Suppressor macrophage treated with lipopolysaccharide for 1 hour (primary cell): ENCODE measurements at regions not wholly inside any gene's neighbourhood (a gene's known extent, or its start where the extent isn't known, plus 50 kb on each side); places are given as distances from the start of the nearest gene placed in this dataset.
"Not testable (repeated sequence)": the region's sequence is repeated elsewhere in the genome, so short reads cannot be mapped to it uniquely, and the experiment has no call there.

Source experiments
- DNase-seq, 3 donors: peaks; one replicate each; pipeline ENCODE4 v3.0.0-alpha.2; 2020 to 2022

DNA sequence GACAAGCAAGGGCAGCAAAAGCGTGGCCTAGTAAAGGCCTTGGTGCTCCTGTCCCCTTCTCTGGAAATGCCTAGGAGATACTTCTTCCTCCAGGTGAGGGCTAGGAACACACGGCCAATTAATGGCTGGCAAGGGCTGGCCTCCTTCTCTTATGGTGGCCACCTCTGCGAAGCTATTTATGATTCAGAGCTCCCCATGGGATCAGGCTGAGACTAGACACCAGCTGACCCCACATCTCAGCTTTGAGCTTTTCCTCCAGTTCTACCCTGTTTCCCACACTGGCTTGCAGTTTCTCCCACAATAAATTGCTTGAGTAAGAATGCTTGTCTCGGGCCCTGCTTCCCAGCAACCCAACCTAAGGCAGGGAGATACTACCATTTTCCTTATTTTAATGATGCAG is 53.7 kb downstream of the CAMK2N1 start:
- DNase-seq = no peak

- DNase-seq = no peak
Measured at GRCh38 chr1:20431176-20431460, 54.9 kb downstream of the CAMK2N1 start.

DNA sequence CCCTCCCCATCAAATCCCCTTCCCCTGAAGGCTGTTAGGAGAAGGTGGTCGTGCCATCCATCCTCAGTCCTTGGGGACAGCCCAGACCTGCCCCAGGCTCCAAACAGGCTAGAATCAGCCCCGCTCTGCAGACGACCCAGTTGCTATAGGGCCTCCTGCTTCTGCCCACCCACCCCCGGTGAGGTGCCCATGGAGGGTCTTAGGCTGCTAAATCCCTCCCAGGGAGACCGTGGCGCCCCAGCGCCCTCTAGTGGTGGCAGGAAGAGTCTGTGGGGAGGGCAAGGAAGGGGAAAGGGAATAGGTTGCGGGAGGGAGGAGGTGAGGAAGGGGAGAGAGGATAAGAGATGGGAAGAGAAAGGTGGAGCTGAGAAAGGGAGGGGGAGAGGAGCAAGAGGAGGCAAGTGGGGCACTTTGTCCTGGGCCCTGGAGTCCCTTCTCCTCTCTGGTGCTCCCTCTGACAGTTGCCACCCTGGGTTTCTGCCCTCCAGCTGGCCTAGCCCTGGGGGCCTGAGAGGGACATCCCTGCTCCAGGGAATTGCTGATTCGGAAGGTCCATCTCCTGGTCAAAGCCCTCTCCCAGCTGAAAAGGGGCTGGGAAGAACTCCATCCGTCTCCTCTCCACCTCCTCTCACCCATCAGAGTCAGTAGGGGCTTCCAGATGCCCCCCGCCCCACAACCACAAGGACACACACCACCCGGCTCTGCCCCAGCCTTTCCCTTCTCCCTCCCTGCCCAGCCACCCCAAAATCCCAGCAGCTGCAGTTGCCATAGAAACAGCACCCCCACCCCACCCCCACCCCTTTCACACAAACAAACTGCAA is 55.4 kb downstream of the CAMK2N1 start:
- peak; percentile 22 to 60 (median 34) for DNase-seq

DNA sequence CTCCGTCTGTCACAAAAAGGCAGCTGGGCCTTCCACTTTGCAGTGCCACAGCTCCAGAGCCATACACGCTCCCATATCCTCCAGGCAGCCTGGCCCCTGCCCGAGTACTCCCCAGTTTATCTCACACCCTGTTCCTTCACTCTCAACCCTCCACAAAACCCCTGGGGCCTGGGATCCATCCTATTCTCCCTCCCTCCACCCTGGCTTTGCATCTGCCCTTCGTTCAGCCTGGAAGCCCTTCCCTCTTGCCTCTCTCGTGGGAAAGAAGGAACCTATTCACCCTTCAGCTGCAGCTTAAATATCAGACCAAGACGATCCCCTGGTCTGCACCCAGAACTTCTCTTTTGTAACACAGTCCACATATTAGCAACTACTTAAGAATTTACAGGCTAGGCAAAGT is 56.7 kb downstream of the CAMK2N1 start:
- DNase-seq = no peak

- DNase-seq = no peak
Measured at GRCh38 chr1:20428841-20429240, 57.2 kb downstream of the CAMK2N1 start.

GRCh38 chr1:20426923-20427322 is 59.1 kb downstream of the CAMK2N1 start:
- DNase-seq = peak; percentile 62 to 71 (median 65)

DNA sequence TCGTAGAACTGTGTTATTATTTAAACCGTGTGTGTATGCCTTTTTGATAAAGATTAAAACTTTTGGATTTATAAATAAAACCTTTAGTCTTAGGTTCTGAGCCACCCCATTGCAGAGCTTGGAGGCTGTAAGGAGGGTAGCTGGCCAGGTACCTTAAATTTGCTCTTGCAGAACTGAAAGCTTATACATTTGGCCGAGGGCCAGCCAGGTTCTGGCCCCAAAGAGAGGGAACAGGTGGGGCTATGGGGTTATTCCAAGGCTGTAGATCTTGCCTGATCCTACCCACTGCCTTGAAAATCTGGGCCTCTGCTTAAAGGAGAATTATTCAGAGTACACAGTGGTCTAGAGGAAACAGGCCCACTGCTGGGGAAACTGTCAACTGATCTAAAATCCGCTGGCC is 59.6 kb downstream of the CAMK2N1 start:
- DNase-seq = no peak

DNA sequence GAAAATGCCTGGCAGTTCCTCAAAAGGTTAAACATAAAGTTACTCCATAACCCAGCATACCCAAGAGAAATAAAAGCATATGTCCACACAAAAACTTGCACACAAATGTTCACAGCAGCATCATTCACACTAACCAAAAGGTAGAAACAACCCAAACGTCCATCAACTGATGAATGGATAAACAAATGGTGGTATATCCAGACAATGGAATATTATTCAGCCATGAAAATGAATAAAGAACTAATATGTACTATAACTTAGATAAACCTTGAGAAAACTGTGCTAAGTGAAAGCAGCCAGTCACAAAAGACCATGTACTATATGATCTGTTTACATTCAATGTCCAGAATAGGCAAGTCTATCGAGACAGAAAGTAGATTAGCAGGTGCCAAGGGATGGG is 60.4 kb downstream of the CAMK2N1 start:
- DNase-seq = no peak

DNA sequence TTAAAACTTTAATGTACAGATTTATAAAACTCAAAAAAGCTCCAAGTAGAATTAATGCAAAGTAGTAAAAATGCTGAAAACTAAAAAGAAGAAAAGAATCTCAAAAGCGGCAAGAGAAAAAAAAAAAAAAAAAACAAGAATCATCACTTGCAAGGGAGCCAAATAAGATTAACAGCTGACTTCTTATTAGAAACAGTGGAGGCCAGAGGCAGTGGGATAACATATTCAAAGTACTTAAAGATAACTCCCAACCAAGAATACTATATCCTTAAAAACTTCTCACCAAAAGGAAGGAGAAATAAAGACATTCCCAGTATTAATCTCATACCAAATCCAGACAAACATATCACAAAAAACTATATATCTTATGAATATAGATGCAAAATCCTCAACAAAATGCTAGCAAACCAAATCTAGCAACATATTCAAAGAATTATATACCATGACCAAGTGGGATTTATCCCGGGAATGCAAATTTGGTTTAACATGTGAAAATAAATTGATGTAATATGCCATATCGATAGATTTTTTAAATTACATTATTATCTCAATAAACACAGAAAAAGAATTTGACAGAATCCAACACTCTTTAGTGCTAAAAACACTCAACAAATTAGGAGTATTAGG is 62.7 kb downstream of the CAMK2N1 start:
- no peak for DNase-seq

- DNase-seq = no peak
Measured at GRCh38 chr1:20421441-20421840, 64.6 kb downstream of the CAMK2N1 start.

DNA sequence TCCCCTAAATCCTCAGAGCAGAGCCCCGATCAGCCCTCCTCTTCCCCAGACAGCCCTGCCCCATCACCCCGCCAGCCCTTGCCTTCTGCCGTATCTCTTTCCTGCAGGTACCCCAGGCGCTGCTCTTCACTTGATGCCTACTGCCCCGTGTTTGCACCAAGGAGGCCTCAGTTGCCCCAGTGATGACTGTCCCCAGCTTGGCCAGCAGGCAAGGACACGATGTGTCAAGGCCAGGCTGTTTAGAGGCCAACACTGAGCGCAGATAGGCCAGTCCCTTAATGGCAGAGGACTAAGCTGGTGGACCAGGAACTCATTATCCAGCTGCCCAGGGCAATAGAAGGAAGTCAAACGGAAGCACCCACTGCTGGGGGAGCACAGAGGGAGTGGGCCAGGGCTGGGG is 68.4 kb downstream of the CAMK2N1 start:
- DNase-seq = no peak

GRCh38 chr1:20416706-20417105 is 69.3 kb downstream of the CAMK2N1 start:
- no peak for DNase-seq

- no peak for DNase-seq
Measured at GRCh38 chr1:20413776-20414140, 72.3 kb downstream of the CAMK2N1 start.

- DNase-seq = no peak
Measured at GRCh38 chr1:20413136-20413775, 72.8 kb downstream of the CAMK2N1 start.

GRCh38 chr1:20411196-20411980 is 74.6 kb downstream of the CAMK2N1 start:
- peak; percentile 29 to 43 (median 41) for DNase-seq

DNA sequence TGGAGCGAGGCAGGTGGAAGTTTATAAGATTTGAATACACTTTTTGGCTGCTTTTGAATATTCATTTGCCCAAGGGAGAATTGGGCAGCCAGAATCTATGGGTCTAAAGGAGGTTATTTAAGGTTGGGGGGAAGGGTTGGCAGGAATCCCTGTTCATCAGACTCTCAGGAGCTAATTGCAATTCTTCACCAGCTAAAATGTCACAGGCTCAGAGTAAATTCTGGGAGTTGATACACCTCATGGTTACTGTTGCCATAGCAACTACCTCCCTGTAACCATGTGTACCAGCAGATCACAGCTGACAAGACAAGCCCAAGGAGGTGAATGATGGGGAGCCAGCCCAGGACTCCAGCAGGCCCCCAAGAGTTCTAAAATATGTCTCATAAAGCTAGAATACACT is 75.5 kb downstream of the CAMK2N1 start:
- no peak for DNase-seq

DNA sequence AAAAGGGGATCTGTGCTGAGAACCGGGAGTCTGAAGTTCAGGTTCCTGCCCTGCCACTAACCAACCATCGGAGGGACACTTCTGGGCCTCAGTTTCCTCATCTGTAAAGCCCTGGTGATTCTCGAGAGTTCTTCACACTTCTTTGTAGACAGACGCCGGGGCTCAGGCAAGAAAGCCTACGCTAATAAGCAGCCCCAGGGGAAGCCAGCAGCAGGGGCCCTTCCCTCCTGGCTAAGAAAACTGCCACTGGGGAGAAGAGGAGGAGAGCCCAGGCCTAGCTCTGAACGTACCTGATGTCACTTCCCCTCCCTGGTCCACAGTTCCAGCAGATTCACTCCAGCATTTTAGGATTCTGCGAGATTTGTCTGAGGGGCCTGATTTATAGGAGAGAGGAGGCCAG is 76.0 kb downstream of the CAMK2N1 start:
- no peak for DNase-seq

DNA sequence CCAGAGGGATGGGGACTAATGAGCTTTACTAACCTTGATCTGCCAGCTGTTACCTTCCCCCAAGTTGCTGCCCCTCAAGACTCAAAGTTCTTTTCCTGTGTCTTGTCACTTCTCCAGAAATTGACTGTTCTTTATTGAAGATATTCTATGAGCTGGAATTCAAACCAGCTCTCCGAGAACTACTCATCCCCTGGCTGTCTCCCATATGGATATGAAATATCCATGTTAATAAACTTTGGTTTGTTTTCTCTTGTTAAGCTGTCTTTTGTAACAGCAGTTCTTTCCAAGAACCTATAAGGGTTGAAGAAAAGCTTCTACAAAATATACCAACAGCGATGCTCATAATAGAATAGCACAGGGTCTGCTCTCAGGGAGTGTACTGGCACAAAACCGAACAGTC is 77.0 kb downstream of the CAMK2N1 start:
- DNase-seq = no peak

DNA sequence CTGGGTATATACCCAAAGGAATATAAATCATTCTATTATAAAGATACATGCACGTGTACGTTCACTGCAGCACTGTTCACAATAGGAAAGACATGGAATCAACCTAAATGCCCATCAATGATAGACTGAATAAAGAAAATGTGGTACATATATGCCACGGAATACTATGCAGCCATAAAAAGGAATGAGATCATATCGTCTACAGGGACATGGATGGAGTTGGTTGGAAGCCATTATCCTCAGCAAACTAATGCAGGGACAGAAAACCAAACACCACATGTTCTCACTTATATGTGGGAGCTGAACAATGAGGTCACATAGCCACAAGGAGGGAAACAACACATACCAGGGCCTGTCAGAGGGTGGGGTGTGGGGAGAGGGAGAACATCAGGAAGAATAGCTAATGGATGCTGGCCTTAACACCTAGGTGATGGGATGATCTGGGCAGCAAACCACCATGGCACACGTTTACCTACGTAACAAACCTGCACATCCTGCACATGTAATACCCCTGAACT is 77.8 kb downstream of the CAMK2N1 start:
- DNase-seq = not testable (repeated sequence)

- DNase-seq = no peak
Measured at GRCh38 chr1:20405893-20406604, 80.0 kb downstream of the CAMK2N1 start.

DNA sequence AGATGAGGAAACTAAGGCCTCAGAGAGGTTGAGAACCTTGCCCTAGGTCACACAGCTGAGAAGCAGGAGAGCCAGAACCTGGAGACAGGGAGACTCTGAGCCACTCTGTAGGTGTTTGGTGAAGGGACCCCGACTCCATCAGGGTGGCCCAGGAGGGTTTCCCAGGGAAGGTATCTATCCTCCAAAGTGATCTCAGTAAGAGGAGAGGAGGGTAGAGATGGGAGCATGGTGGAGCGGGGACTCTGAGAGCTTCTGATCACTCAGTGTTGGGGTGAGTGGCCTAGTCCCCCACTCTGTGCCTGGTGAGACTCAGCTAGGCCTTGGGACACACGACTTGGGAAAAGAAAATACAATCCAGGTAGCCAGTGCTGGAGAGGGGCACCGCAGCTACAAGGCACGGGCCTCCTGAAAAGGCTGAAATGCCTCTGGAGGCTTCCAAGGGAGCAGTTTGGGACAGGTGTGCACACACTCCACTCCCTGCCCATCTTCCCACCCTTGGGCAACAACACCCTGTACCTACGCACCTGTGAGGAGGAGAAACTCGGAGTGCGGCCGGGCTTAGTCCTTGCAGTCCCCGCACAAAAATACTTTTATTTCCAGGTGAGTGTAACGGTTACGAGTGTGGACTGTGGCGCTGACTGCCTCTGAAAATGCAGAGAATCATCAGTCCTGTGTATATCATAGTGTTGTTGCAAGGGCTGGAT is 80.8 kb downstream of the CAMK2N1 start:
- DNase-seq = no peak
